CD4-positive, alpha-beta T cell (primary cell): ENCODE measurements at regions not wholly inside any gene's neighbourhood (a gene's known extent, or its start where the extent isn't known, plus 50 kb on each side); places are given as distances from the start of the nearest gene placed in this dataset.

Experiments
- ATAC-seq: fragments of 200-7000 bp; cut with Tn5 transposase; one replicate; pipeline ENCODE4 v1.10.0; 2022; ENCODE audit warnings: mild to moderate bottlenecking; ENCODE audit not compliant: poor library complexity
- CTCF ChIA-PET: fragments of 350-600 bp; sonication (Branson Sonifier 250); formaldehyde crosslinking; loops from one replicate; lab custom pipeline; 2021; ENCODE audit warnings: antibody characterized with exemption, inconsistent platforms; lab: Charles Lee
- POLR2A ChIA-PET: fragments of 350-600 bp; sonication (Branson Sonifier 250); formaldehyde crosslinking; loops from one replicate; lab custom pipeline; 2021; ENCODE audit warnings: antibody characterized with exemption, inconsistent platforms; lab: Charles Lee
- DNase-seq, 14 experiments: peaks; one replicate each; pipeline ENCODE4 v3.0.0-alpha.2; 2013 to 2020; ENCODE audit warnings: mixed read lengths in 2 of 14
- H3K27ac ChIP-seq, 2 donors: one replicate each; pipeline versions ENCODE4 v1.5.1 to v1.7.0; 2013; ENCODE audit warnings: low read length in 2 of 2, low read depth in 1 of 2, mild to moderate bottlenecking in 1 of 2
- H3K27me3 ChIP-seq, 2 experiments: 1 replicate in 1 of 2; 2 replicates in 1 of 2; pipeline versions ENCODE4 v1.6.1 to v1.7.0; 2013; ENCODE audit warnings: low read length in 2 of 2, control low read depth in 1 of 2, mild to moderate bottlenecking in 1 of 2, moderate library complexity in 1 of 2; ENCODE audit not compliant: insufficient read depth in 2 of 2, control insufficient read depth in 1 of 2
- H3K36me3 ChIP-seq: one replicate; pipeline ENCODE4 v1.6.1; 2013; ENCODE audit warnings: low read length, control low read depth; ENCODE audit not compliant: insufficient read depth
- H3K4me1 ChIP-seq: one replicate; pipeline ENCODE4 v1.6.1; 2013; ENCODE audit warnings: low read length, control low read depth; ENCODE audit not compliant: insufficient read depth
- H3K4me3 ChIP-seq: one replicate; pipeline ENCODE4 v1.5.1; 2013; ENCODE audit warnings: mild to moderate bottlenecking, low read length, moderate library complexity
- H3K9me3 ChIP-seq, 2 experiments: 1 replicate in 1 of 2; 2 replicates in 1 of 2; pipeline versions ENCODE4 v1.6.1 to v1.7.0; 2013; ENCODE audit warnings: low read length in 2 of 2, mild to moderate bottlenecking in 2 of 2, control low read depth in 1 of 2, moderate library complexity in 1 of 2; ENCODE audit not compliant: control insufficient read depth in 1 of 2, insufficient read depth in 1 of 2
- H3K27ac Mint-ChIP-seq: one replicate; pipeline ENCODE4 v1.8.0; 2020; ENCODE audit warnings: mixed read lengths
- H3K27me3 Mint-ChIP-seq: one replicate; pipeline ENCODE4 v1.8.0; 2021; ENCODE audit warnings: mixed read lengths
- H3K36me3 Mint-ChIP-seq: one replicate; pipeline ENCODE4 v1.8.0; 2021; ENCODE audit warnings: low read depth, mixed read lengths
- H3K4me1 Mint-ChIP-seq: one replicate; pipeline ENCODE4 v1.8.0; 2021; ENCODE audit warnings: low read depth, mixed read lengths
- H3K4me3 Mint-ChIP-seq: one replicate; pipeline ENCODE4 v1.8.0; 2020; ENCODE audit warnings: mild to moderate bottlenecking, mixed read lengths
- H3K9me3 Mint-ChIP-seq: one replicate; pipeline ENCODE4 v1.8.0; 2020; ENCODE audit warnings: mixed read lengths
- CTCF ChIP-seq: fragments of 200-600 bp; IDR thresholded peaks from one replicate; pipeline ENCODE4 v1.8.0; 2022; ENCODE audit warnings: antibody characterized with exemption, mild to moderate bottlenecking
- intact Hi-C, 2 experiments: fragments of 100-400 bp; cut with DNase I in 1 of 2; cut with micrococcal nuclease in 1 of 2; formaldehyde crosslinking; loops; one replicate each; pipeline versions ENCODE4 v1.15.1 to v1.9.0; 2023 to 2025; cut with DNase I, micrococcal nuclease

GRCh38 chr10:3612183-3613001 lies 172.6 kb downstream of the KLF6 start:
- no peak for ATAC-seq

GRCh38 chr10:3606309-3606708 lies 178.7 kb downstream of the KLF6 start:
- DNase-seq = no peak
- H3K27me3 ChIP-seq = no peaks in the 10 kb centered on the region
- no peak overlapping the region for H3K4me3 ChIP-seq
- no peak overlapping the region for H3K27ac ChIP-seq
- no peak for TF ChIP-seq CTCF
- intact Hi-C loops = no loop called here
- H3K9me3 ChIP-seq = peaks cover 5 to 29% of the 10 kb centered on the region in 2 experiments
- POLR2A ChIA-PET = interaction anchor here (0.6 kb wide), 1 partner anchor 268 kb away, joined by 3 read pairs; no protein-coding TSS in a partner anchor
- no peaks in the 10 kb centered on the region for H3K4me1 ChIP-seq
- Mint-ChIP-seq H3K4me1 (no peaks in the 10 kb centered on the region), H3K9me3 (peaks cover 23% of the 10 kb centered on the region), H3K27me3 (no peaks in the 10 kb centered on the region), H3K36me3 (peaks cover 25% of the 10 kb centered on the region), H3K27ac (no peak overlapping the region), H3K4me3 (no peak overlapping the region)
- CTCF ChIA-PET = no interaction called here
- no peaks in the 10 kb centered on the region for H3K36me3 ChIP-seq
- ATAC-seq = no peak

More at GRCh38 chr10:3612183-3613001, 172.6 kb downstream of the KLF6 start:
- no peak overlapping the region for H3K4me3 Mint-ChIP-seq
- DNase-seq = no peak
- TF ChIP-seq CTCF = no peak
- Histone ChIP-seq H3K27ac (no peak overlapping the region), H3K4me1 (no peaks in the 10 kb centered on the region), H3K4me3 (no peak overlapping the region), H3K27me3 (no peaks in the 10 kb centered on the region), H3K9me3 (peaks cover 1 to 25% of the 10 kb centered on the region in 2 experiments), H3K36me3 (no peaks in the 10 kb centered on the region)
- intact Hi-C loops = no loop called here
- H3K27ac Mint-ChIP-seq = no peak overlapping the region
- H3K9me3 Mint-ChIP-seq = peaks cover 26% of the 10 kb centered on the region
- no peaks in the 10 kb centered on the region for H3K4me1 Mint-ChIP-seq
- peaks cover 19% of the 10 kb centered on the region for H3K36me3 Mint-ChIP-seq
- ChIA-PET POLR2A (no interaction called here), CTCF (no interaction called here)
- H3K27me3 Mint-ChIP-seq = no peaks in the 10 kb centered on the region

DNA sequence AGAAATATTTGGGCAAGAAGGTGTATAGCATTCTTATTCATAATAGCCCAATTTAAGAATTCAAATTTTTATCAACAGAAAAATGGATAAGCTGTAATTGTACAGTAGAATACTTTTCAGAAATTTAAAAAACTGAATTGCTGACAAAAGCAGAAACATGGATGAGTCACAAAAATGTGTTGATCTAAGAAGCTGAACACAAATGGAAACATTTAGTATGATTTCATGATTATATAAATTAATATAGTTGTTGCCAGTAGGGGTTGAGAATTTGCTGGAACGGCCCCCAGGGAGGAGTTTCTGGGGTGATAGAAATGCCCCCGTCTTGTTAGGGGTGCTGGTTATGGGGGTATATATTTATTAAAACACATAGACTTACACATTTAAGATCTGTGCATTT lies 179.1 kb downstream of the KLF6 start:
- CTCF ChIA-PET = no interaction called here

More for the DNA sequence above, 179.1 kb downstream of the KLF6 start:
- POLR2A ChIA-PET = interaction anchor here (0.6 kb wide), 1 partner anchor 268 kb away, joined by 3 read pairs; no protein-coding TSS in a partner anchor
- H3K27ac Mint-ChIP-seq = no peak overlapping the region
- no peaks in the 10 kb centered on the region for H3K4me1 ChIP-seq
- peaks cover 5 to 29% of the 10 kb centered on the region in 2 experiments for H3K9me3 ChIP-seq
- H3K27me3 ChIP-seq = no peaks in the 10 kb centered on the region
- H3K36me3 ChIP-seq = no peaks in the 10 kb centered on the region
- H3K36me3 Mint-ChIP-seq = peaks cover 25% of the 10 kb centered on the region
- H3K27me3 Mint-ChIP-seq = no peaks in the 10 kb centered on the region
- TF ChIP-seq CTCF = no peak
- no peak for ATAC-seq
- no peak overlapping the region for H3K4me3 Mint-ChIP-seq
- H3K4me3 ChIP-seq = no peak overlapping the region
- no peak for DNase-seq
- H3K4me1 Mint-ChIP-seq = no peaks in the 10 kb centered on the region
- peaks cover 21% of the 10 kb centered on the region for H3K9me3 Mint-ChIP-seq
- no peak overlapping the region for H3K27ac ChIP-seq
- intact Hi-C loops = no loop called here
